ENCODE measurements at regions not wholly inside any gene's neighbourhood (a gene's known extent, or its start where the extent isn't known, plus 50 kb on each side); places are given as distances from the start of the nearest gene placed in this dataset.

DNA sequence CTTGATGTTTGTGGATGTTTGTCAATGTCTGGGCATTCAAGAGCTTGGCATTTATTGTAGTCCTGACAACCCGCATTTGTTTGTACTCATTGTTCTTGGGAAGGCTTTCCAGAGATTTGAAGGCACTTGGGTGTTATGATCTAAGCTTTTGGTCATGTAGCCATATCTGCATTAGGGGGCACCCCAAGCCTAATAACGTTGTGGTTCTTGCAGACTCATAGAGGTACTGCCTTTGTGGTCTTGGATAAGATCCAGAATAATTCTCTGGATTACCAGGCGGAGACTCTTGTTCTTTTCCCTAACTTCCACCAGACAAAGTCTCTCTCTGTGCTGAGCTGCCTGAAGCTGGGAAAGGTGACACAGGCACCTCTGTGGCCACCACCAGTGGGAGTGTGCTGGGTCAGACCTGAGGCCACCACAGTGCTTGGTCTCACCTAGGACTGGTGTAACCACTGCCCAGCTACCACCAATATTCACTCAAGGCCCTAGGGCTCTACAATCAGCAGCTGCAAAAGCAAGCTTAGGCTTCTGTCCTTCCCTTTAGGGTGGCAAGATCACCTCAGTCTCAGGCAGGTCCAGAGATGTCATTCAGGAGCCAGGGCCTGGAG lies 144.4 kb upstream of the TAS2R1 start:
- Histone ChIP-seq H3K27ac (no peak overlapping the region), H3K4me3 (no peak overlapping the region), H3K36me3 (no peaks in the 10 kb centered on the region), H3K27me3 (no peaks in the 10 kb centered on the region), H3K4me1 (ENCODE audit: insufficient read depth) (no peaks in the 10 kb centered on the region), H3K9me3 (no peaks in the 10 kb centered on the region)
- no peak for DNase-seq
- intact Hi-C loops (cut with DNase I), result loop anchor here in 1 of 4 donors (5.0 kb wide), 1 partner anchor 1038 kb away; no protein-coding TSS in a partner anchor
- WGBS, 3 donors, result 62 to 84% (median 68%) methylated on average over 3 of the region's 3 CpGs
- TF ChIP-seq, protein P1, sequence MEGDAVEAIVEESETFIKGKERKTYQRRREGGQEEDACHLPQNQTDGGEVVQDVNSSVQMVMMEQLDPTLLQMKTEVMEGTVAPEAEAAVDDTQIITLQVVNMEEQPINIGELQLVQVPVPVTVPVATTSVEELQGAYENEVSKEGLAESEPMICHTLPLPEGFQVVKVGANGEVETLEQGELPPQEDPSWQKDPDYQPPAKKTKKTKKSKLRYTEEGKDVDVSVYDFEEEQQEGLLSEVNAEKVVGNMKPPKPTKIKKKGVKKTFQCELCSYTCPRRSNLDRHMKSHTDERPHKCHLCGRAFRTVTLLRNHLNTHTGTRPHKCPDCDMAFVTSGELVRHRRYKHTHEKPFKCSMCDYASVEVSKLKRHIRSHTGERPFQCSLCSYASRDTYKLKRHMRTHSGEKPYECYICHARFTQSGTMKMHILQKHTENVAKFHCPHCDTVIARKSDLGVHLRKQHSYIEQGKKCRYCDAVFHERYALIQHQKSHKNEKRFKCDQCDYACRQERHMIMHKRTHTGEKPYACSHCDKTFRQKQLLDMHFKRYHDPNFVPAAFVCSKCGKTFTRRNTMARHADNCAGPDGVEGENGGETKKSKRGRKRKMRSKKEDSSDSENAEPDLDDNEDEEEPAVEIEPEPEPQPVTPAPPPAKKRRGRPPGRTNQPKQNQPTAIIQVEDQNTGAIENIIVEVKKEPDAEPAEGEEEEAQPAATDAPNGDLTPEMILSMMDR (IDR thresholded peaks at IDR 0.05), result no peak
- TF ChIP-seq POLR2A (IDR thresholded peaks at IDR 0.05) (no peak), EP300 (IDR thresholded peaks at IDR 0.05) (no peak)

DNA sequence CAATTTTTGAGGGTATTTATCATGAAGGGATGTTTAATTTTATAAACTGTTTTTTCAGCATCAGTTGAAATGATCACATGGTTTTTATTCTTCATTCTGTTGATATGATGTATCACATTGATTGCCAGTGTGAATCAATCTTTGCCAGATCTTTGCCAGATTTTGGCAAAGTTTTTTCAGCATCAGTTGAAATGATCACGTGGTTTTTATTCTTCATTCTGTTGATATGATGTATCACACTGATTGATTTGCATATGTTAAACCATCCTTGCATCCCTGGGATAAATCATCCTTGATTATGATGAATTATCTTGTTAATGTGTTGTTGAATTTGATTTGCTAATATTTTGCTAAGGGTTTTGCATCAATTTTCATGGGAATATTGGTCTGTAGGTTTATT lies 140.9 kb upstream of the TAS2R1 start:
- no peaks in the 10 kb centered on the region for H3K36me3 ChIP-seq
- 33 to 59% (median 49%) methylated on average over 1 of the region's 1 CpG for WGBS, 3 donors
- no peak for DNase-seq
- H3K27me3 ChIP-seq, result no peaks in the 10 kb centered on the region
- no peaks in the 10 kb centered on the region for H3K4me1 ChIP-seq (ENCODE audit: insufficient read depth)
- no peak overlapping the region for H3K4me3 ChIP-seq
- intact Hi-C loops (cut with DNase I), result loop anchor here in 1 of 4 donors (5.0 kb wide), 1 partner anchor 1041 kb away; no protein-coding TSS in a partner anchor
- H3K9me3 ChIP-seq, result no peaks in the 10 kb centered on the region
- no peak overlapping the region for H3K27ac ChIP-seq
- no peak for TF ChIP-seq EP300 (IDR thresholded peaks at IDR 0.05)
- TF ChIP-seq, protein P1 (IDR thresholded peaks at IDR 0.05), result no peak
- no peak for TF ChIP-seq POLR2A (IDR thresholded peaks at IDR 0.05)

DNA sequence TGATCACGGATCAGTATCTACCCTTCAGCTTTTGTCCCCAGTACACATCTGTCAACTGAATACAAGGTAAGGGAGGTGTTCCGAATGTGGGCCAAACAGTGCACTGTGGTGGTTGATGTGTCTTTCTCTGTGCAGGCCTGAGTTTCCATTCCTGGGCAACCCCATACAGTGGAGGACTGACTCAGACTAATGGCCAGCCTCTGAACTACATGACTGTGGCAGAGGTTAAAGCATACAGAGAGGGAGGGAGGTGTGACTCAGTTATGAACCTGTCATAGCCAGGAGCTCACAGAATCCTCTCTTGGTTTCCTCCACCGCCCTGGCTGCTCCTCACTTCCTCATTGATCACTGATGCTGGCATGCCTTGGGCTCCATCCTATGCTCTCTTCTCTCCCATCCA lies 136.4 kb upstream of the TAS2R1 start:
- no peak overlapping the region for H3K4me3 ChIP-seq
- no peaks in the 10 kb centered on the region for H3K9me3 ChIP-seq
- 85 to 91% (median 89%) methylated on average over 3 of the region's 3 CpGs for WGBS, 3 donors
- no peaks in the 10 kb centered on the region for H3K27me3 ChIP-seq
- DNase-seq, result no peak
- H3K4me1 ChIP-seq (ENCODE audit: insufficient read depth), result no peaks in the 10 kb centered on the region
- TF ChIP-seq, protein P1 (IDR thresholded peaks at IDR 0.05), result no peak
- no peak for TF ChIP-seq POLR2A (IDR thresholded peaks at IDR 0.05)
- TF ChIP-seq EP300 (IDR thresholded peaks at IDR 0.05), result no peak
- no peaks in the 10 kb centered on the region for H3K36me3 ChIP-seq
- intact Hi-C loops (cut with DNase I), result no loop called here
- H3K27ac ChIP-seq, result no peak overlapping the region

DNA sequence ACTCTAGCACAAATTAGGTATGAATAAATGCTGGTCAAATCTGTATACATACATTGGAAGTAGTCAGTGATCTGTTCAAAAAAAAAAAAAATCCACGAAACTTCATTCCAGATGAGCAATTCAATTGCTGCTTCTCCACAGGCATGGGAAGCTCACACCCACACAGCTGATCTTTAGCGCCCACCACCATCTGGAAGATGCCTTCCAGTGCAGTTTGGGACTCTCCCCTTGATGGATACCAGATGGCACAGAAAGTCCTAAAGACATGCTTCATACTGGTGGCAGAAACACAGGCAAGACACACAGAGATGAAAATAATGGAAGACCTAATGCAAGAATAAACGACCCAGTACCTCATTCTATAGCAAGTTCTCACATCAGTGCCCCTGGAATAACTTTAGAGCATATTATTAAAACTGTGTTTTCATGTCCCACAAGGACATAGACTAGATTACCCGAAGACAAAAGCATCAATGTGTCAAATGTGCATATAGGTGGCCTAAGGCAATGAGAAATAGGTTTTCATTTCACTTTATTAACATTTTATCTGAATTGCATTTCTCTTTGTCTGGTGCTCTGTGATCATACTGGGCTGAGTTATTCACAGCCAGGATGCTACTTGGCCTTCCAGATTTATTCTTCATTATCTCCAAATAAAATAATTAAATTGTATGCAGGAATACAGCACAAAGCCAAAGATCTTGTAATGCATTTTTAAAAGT lies 135.4 kb upstream of the TAS2R1 start:
- no peak overlapping the region for H3K27ac ChIP-seq
- TF ChIP-seq POLR2A (IDR thresholded peaks at IDR 0.05) (no peak), EP300 (IDR thresholded peaks at IDR 0.05) (no peak)
- TF ChIP-seq, protein P1 (IDR thresholded peaks at IDR 0.05), result no peak
- 45 to 55% (median 49%) methylated on average over 4 of the region's 4 CpGs for WGBS, 3 donors
- no peak for DNase-seq
- intact Hi-C loops (cut with DNase I), result no loop called here
- no peaks in the 10 kb centered on the region for H3K36me3 ChIP-seq
- H3K9me3 ChIP-seq, result no peaks in the 10 kb centered on the region
- H3K4me1 ChIP-seq (ENCODE audit: insufficient read depth), result no peaks in the 10 kb centered on the region
- no peak overlapping the region for H3K4me3 ChIP-seq
- no peaks in the 10 kb centered on the region for H3K27me3 ChIP-seq
